Tibial nerve (tissue), 4 donors: ENCODE measurements at regions not wholly inside any gene's neighbourhood (a gene's known extent, or its start where the extent isn't known, plus 50 kb on each side); places are given as distances from the start of the nearest gene placed in this dataset.

Experiments
- EP300 ChIP-seq, 2 donors: sonication (generic); formaldehyde crosslinking; IDR thresholded peaks; one replicate each; pipeline ENCODE4 v1.6.1; 2017; ENCODE audit warnings: antibody characterized with exemption in 2 of 2, mild to moderate bottlenecking in 1 of 2
- POLR2A ChIP-seq, 2 donors: fragments of 450-650 bp; IDR thresholded peaks; one replicate each; pipeline ENCODE4 v1.6.1; 2017; ENCODE audit warnings: antibody characterized with exemption in 2 of 2, mild to moderate bottlenecking in 2 of 2, moderate library complexity in 2 of 2
- TF ChIP-seq, protein P1 (sequence below), 5 experiments: fragments of 200-600 bp in 3 of 5; fragments of 450-650 bp in 2 of 5; sonication (generic) in 3 of 5; IDR thresholded peaks; one replicate each; pipeline ENCODE4 v1.5.1; 2016 to 2019; ENCODE audit warnings: antibody characterized with exemption in 5 of 5, mild to moderate bottlenecking in 3 of 5, moderate library complexity in 2 of 5

DNA sequence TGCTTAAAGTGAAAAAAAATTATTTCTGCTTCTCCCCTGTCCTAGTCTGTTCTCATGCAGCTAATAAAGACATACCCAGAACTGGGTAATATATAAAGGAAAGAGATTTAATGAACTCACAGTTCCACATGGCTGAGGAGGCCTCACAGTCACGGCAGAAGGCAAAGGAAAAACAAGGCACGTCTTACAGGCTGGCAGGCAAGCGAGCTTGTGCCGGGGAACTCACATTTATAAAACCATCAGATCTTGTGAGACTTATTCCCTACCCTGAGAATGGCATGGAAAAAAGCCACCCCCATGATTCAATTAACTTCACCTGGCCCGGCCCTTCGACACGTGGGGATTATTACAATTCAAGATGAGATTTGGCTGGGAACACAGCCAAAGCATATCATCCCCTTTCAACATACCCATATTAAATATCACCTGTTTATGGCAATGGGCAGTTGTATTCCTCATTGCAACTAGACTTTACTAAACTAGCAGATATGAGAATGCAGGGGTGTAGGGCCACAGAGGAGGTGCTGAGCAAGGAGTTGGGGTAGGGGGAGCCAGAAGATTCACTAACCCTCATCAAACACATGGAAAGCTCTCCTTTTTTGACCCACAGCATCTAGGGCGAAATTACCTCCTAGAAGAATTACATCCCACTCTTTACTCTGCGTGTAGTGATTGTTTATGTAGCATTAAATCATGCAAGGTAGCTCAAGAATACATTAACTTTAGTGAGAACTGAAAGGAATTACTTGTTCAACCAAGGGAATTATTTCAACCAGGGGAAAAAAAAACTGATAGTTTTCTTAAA, 183.3 kb upstream of the DOK6 start:
- TF ChIP-seq, protein P1, sequence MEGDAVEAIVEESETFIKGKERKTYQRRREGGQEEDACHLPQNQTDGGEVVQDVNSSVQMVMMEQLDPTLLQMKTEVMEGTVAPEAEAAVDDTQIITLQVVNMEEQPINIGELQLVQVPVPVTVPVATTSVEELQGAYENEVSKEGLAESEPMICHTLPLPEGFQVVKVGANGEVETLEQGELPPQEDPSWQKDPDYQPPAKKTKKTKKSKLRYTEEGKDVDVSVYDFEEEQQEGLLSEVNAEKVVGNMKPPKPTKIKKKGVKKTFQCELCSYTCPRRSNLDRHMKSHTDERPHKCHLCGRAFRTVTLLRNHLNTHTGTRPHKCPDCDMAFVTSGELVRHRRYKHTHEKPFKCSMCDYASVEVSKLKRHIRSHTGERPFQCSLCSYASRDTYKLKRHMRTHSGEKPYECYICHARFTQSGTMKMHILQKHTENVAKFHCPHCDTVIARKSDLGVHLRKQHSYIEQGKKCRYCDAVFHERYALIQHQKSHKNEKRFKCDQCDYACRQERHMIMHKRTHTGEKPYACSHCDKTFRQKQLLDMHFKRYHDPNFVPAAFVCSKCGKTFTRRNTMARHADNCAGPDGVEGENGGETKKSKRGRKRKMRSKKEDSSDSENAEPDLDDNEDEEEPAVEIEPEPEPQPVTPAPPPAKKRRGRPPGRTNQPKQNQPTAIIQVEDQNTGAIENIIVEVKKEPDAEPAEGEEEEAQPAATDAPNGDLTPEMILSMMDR (IDR thresholded peaks at IDR 0.05), result no peak
- TF ChIP-seq POLR2A (IDR thresholded peaks at IDR 0.05), result no peak
- no peak for TF ChIP-seq EP300 (IDR thresholded peaks at IDR 0.05)
